ENCODE measurements at regions not wholly inside any gene's neighbourhood (a gene's known extent, or its start where the extent isn't known, plus 50 kb on each side); places are given as distances from the start of the nearest gene placed in this dataset.

DNA sequence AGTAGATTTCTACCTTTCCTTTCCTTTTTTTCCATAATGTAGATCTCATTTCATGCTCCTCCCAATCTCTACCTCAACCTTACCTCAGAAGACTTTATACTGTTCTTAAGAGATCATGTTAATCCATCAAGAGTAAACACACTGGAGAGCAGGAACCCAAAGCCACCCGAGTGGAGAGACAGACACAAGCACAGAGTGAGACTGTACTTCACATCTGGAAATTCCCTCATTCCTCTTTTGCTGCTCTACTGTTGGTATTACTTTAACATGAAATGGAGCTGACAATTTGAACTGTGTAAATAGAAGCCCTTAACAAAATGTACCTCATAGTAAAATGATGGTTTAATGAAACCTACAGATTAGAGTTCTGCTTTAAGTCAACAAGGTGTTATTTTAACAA, 105.7 kb upstream of the RASGEF1B start:
- no peak for DNase-seq

DNA sequence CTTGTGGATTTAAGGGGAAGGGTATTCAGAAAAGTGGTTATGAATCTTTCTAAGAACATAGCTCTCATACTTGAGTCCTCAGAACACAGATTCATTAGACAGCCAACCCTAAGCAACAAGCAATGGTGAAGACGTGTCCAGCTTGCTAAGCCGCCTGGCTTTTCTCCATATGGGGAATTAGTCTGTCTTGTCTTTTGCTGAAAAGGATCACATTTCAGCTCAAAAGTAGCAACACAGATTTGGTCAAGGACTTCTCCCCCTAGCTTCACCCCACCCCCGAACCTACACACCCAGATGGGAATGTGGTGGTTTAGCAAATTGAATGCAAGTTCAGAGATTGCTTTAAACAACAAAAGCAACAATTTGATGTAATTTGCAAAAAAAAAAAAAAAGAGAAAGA, 103.3 kb upstream of the RASGEF1B start:
- DNase-seq: no peak

DNA sequence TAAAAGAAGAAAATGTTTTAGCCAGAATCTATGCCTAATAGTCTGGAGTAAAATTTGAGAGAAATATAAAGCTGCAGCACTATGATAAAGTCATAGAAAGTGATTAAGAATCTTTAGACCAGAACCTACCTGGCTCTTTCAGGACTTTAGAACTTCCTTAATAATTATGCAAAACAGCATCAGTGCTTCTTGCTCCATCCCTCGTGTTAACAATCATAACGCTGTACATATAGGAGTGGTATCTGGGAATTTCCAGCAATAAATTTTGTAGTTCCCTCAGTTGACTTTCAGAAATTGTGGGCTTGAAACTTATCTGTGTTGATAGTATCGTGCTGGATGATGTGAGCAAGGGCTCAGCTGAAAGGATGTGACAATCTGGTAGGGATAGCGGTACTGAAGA, 102.1 kb upstream of the RASGEF1B start:
- no peak for DNase-seq

DNA sequence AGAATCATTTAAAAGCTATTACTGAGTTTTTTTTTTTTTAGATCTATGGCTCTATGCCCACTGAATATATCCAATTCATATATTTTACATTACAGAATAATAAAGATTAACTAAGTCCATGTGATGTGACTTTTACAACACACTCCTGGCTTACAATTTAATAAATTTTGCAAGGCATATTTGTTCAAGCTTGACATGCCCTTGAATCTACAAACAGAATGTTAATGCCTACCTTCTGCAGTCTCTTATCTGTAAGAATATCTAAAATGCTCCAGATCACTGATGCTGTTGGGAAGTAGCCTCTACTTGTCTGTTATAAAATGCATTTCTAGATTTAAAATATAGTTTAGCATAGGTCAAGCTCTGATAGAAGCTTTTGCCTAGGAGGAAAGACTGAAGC, 100.7 kb upstream of the RASGEF1B start:
- DNase-seq: no peak

DNA sequence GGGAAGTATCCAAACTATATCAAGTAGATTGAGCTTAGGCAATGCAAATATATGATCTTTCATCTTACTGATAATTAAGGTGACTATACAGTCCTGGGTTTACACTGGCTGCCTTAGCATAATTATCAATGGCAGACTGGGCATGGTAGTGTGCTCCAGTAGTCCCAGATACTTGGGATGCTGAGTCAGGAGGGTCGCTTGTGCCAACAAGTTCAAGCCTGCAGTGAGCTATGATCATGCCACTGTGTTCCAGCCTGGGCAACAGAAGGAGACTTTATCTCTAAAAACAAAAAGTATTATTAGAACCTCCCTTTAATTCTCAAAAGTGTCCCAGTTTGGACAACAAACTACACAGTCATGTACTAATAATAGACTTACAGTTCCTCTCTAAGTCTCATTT, 99.4 kb upstream of the RASGEF1B start:
- no peak for DNase-seq

DNA sequence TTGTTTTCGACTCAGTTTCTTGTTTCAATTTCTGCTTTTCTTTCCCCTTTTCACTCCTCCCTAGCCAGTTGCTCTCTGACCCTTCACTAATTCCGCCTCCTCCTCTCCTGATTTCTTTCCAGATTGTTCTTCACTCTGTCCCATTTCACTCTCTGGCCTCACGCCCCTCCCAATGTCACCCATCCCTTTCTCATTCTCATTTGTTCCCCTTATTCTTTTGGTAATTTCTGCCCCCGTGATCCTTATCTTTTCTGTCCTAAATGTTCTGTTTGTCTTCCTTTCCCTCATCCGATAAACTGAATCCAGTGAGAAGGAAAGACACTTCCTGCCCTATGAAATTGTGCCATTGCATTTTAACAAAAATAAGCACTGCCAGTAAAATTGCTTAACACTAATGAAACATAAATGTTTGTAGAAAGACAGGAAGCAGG, 94.5 kb upstream of the RASGEF1B start:
- DNase-seq: no peak

DNA sequence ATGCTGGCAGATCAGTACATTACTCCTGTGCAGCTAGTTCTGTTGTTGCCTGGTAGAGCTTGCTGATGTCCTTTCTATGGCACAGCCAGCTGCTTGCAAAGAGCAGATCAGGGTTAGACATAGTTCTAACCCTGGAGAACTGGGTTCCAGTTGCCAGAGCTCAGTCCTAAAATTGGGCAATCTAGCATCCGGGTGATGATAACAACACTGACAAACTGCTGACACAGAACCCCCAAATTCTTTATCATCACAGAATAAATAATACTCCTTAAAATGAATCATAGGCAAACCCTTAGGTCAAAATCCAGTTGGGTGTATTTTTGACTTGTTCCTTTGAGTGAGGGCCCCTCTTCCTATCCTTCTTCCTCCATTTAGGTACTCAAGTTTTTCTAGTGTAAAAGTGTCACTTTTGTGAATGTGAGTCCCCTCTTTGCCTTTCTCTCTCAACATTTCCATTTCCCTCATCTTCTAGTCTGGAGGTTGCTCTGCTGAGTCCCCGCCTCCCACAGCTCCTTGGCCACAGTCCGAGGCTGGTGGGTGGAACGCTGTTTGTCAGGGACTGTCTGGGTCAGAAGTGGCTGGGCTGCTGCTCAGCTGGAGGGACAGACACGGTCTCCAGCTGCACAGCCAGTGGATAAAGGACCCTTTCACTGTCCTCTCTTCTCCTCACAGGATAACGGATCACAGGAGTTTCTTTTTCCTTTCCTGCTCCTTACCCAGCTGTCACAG, 93.6 kb upstream of the RASGEF1B start:
- no peak for DNase-seq

DNA sequence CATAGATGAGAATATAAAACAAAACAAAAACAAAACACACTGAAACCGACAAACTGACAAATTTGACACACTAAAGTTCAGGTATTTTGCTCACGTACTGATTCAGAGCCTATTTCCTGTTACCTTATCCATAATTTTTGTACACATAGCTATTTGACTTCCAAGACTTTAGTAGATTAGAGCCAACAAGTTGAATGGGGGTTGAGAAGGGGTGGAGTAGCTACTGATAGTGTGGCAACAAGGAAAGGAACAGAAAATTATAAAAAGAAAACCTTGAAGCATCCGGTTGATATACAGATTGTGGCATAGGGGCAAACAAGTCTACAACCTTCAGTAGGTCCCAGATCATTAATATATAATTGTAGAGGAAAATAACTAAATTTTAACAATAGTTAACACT, 92.3 kb upstream of the RASGEF1B start:
- no peak for DNase-seq

DNA sequence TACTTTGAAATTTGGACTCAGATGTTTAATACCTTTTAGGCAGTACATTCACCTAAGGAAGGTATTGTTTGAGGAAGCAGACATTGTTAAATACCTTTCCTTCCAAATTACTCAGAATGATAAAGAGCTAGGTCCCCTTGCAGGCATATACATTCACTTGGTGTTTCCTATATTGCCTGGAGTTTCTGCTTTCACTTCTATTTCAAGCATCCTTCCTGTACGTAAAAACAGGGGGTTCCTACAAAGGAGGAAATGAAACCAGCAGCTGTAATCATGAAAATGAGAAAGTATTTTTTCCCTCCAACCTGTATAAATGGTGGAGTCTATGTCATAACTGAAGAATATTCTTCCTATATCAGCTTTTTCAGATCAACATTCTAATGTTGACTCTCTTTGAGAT, 90.4 kb upstream of the RASGEF1B start:
- no peak for DNase-seq

DNA sequence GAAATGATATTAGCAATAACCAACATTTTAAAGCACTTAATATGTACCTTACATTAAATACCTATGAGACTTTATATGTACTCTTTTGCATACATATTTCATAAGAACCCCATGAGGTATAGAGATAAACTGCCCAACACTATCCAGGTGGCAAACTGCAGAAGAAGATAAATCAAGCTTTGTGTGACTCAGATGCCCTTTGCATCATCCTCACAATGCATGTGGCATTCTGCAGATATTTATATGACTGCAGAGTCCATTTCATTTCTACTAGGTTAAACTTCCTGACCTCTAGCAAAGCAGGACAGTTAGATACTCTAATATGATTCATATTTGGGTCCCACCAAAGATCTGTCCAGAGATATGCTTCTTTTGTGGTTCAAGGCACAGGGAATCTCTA, 85.6 kb upstream of the RASGEF1B start:
- DNase-seq: no peak

DNA sequence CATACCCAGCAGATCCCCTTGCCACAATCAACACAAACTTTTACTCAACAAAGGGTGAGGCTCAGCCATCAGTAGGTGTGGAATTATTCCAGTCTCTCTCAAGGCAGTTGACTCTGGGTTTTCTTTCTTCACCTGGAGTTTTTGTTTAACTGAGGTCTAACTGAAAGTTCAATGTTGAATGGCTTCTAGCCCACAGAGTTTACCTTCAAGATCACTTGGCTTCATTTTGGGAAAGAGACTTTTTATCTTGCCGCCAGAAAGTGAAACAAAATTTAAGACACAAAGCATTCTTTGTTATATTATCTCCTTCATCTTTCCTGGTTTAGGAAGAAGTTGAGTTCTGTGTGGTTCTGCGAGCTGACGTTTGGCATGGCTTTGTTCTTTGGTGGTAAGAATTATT, 83.8 kb upstream of the RASGEF1B start:
- DNase-seq: no peak

DNA sequence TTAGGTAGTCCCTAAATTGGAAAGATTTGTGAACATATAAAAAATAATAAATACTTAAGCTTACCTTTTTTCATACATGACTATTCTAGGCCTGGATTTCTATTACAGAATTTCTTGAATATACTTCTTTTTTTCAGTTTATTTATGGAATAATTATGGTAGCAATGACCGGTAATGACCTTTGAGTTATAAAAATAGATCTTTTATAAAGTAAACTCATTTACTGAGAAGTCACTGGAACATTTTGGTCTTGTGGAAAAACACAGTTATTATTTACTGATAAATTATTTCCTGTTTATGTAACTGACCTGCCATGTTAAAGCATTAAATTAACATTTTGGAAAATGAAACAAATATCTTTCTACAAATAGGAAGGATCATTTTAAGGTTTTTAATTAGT, 80.4 kb upstream of the RASGEF1B start:
- DNase-seq: no peak

DNA sequence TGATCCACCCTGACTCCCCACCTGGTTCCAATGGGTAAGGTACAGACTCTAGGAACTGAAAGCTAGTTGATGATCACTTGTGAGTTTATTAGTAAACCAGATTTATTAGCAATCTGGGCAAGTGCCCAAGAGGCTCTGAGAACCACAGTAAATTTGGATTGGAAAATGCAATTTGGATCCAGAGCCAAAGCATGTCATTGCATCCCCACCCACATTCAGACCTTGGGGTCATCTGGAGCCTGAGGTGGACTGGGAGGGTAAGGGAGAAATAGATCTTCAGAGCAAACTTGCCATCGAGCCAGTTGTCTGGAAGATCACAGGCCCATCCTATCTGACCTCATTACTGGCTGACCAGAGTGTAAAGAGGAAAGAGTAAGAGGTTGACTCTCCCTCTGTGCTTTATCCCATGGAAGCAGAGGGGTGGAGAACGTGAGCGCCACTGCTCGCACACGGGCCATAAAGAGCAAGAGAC, 78.7 kb upstream of the RASGEF1B start:
- DNase-seq: no peak

DNA sequence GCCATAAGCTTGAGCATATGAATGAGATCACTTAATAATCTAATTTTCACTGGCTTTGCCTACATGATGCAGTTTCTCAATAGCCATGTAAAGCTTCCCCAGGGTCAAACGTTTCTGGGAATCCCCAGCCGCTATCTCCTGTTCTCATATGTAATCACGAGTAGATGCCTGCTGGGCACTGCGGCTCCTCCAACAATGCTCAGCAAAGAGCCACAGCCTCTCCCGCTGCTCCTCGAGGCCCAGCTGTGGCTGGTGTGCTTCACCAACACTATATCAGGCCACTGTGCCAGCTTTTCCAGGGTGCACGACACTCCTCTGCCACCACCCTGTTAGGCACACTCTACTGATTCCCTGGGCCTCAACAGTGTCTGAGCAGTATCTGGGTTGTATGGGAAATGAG, 78.3 kb upstream of the RASGEF1B start:
- DNase-seq: no peak

DNA sequence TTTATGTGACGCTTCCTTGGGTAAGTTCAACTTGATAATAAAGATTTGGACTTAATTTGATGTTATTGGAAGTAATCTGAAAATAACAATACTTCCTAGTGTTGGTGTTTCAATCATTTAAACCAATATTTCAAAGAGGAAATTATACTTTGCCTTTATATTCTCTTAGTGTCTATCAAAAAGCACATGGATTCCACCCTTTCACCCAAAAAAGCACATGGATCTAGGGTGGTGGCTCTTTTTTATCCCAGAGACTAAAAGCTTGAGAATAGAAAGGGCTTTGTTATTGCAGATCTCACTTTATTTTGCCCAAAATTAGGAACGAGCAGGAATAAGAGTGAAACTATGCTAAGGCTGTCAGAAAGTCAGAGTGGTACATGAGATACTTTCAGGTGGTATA, 75.1 kb upstream of the RASGEF1B start:
- DNase-seq: no peak

DNA sequence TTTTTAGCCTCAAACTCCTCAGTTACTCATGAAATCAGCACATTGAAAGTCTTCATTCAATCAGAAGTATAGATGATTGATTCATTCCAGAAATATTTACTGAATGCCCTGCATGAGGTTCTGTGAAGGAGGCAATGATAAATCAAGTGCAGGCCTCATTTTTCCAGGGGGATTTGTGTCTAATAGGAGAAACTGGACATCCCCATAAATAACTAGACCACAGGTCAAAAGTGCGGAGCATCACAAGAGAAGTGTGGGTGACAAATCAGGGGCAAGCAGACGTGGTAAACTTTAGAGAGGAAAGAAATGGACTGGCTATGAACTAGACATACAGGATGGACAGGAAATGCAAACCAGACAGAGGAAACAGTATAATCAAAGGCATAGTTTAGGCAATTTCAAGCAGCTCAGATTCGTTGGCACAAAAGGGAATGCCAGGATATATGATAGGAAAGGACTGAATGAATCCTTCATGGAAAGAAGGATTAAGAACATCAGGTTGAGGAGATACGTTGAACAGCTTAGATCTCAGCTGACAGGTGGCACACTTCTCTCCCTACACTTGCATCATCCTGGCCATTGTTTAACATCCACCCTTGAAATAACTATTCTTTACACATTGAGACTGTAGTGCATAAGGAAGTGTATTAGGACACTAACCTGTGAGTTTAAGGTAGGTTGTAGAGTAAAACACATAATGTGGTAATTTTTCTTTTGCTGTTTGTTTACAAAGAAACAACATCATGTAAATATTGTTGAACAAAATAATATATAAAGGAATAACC, 69.6 kb upstream of the RASGEF1B start:
- no peak for DNase-seq

DNA sequence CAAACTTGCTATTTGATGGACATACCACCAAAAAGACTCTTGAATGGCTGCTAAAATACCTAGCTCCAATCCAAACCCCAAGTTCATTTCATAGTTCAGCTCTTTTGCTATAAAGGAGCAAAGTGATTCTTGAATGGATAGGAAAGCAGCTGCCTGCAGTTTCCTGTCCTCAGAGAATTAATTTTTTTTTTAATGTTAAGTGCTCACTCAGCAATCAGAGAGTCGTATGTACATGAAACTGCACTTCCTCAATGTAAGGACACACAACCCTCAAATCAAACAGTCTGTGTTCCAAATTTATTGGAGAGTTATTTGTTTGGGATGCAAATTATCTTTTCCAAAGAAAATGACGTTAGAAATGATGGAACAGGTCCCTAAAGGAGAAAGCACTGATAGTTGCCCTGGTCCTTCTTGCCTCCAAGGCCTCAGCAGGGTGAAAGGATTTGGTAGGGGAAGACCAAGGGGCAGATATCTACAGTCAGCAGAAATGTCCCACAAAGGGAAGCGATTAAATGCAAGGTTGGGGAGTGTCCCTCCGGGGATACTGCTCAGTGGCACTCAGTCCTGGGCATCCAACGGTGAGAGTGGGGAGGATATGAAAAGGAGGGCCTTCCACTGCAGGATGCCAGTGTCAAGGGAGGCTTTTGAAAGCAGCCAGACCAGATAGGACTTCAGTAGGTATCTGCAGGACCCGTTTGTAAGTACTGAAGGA, 67.2 kb upstream of the RASGEF1B start:
- no peak for DNase-seq

DNA sequence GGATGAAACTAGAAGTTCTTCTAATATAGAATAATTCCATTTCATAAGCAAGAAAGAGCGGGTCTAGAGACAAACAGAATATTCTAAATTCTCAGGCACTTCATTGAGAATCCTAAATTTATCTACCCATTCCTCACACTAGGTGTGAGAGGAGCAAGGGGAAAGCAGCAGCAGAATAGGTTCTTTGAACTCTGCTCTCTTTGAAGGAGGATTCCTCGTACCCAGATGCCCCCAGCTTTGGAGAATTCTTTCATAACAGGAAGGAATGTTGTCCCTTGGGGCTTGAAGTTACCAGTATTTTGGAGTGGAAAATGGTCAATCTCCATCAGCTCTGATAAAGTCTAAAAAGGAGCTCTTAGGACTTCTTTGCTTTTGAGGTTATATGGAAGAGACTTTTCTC, 59.7 kb upstream of the RASGEF1B start:
- DNase-seq: no peak

DNA sequence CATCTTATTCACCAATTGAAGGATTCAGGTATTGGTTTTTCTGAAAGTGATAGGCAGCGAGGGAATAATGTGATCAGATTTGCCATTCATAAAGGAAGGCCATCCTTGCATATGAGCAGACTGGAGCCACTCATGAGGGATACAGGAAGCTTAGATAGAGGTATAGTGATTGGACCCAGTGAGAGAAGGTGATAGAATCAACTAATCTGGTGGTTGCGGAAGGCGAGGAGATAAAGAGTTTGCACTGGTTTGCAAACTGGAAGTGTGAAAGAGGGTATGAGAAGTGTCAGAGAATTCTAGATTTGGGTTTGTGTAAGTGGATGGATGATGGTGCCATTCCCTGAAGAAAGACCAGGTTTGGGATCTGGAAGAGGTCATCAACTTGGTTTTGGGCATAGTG, 57.3 kb upstream of the RASGEF1B start:
- DNase-seq: no peak

DNA sequence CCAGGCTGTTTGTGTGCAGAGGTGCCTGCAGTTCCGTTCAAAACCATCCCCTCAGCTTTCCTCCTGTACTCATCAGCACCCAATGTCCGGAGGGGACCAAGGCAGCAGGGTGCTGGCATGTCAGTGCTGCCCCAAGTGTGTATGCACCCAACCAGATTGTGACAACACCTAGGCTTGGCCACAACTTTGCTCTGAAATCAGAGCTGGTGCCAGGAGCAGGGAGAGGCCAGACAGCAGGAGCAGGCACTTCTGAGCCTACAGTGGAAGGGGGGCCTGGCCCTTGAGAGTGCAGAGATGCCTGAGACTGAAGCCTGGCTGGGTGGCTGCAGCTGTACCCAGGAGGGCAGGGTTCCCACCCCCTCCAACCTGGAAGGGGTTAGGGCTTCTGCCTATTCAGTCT, 56.5 kb upstream of the RASGEF1B start:
- DNase-seq: no peak

DNA sequence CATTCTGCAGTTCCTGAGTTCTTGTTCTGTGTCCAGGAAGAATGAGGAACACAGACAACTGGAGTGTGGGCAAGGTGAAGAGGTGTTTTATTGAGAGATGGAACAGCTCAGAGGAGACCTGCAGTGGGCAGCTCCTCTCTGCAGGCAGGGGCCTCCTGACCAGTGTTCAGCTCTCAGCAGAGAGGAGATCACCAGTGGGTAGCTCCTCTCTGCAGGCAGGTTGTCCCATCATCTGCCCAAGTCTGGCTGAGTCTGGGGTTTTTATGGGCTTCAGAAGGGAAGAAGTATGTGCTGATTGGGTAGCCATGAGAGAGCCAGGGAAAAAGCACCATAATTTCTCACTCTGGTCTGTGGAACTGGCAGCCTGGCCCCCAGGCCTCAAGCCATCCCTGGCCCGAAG, 56.0 kb upstream of the RASGEF1B start:
- no peak for DNase-seq

DNA sequence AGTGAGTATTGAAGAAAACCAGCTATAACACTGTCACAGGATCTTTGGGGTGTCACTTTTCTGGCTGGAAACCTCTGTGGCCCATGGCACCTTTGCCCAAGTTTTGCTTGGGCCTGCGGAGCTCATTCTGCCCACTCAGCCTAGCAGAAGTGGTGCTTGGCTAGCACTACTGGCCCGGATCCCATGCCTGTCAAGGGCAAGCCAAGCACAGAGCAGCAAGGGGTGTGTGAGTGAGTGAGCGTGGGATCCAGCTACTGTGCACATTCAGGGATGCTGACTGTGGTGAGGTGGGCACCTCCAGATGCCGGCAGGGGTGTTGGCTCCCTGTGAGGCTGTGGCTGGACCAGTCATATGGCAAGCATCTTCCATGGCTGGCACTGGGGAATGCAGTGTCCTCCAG, 55.4 kb upstream of the RASGEF1B start:
- DNase-seq: no peak

DNA sequence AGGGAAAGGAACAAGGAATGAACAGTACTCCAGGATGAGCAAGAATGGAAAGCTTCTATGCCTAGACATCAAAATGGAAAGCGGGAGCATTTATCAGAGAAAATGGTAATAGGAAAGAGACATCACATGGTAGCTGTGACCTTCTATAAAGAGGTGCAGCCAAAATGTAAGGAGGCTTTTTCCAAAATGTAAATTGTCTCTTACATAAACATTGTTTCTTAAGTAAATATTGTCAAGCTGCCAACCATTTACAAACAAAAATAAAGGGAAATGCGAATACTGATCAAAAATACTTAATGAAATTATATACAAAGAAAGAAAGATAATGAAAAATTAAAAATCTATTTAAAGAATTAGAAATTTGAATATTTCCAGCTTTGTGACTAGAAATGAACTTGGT, 55.0 kb upstream of the RASGEF1B start:
- DNase-seq: no peak
